T-cell (primary cell): ENCODE measurements at regions not wholly inside any gene's neighbourhood (a gene's known extent, or its start where the extent isn't known, plus 50 kb on each side); places are given as distances from the start of the nearest gene placed in this dataset.
"Not testable (repeated sequence)": the region's sequence is repeated elsewhere in the genome, so short reads cannot be mapped to it uniquely, and the experiment has no call there.

Experiments used
- ATAC-seq, 4 experiments: fragments of 200-7000 bp in 3 of 4; fragments of 150-1000 bp in 1 of 4; cut with Tn5 transposase; replicated peaks in 1 of 4; 1 replicate in 3 of 4; 2 replicates in 1 of 4; pipeline ENCODE4 v1.10.0; 2021; ENCODE audit warnings: moderate library complexity in 3 of 4, mild to moderate bottlenecking in 2 of 4, moderate number of reproducible peaks in 1 of 4
- CTCF ChIA-PET, 2 donors: fragments of 300-600 bp; sonication (Branson Sonifier 250); formaldehyde crosslinking; loops; one replicate each; lab custom pipeline; 2022; ENCODE audit warnings: antibody characterized with exemption in 2 of 2; lab: Charles Lee
- POLR2A ChIA-PET, 2 donors: fragments of 300-600 bp; sonication (Branson Sonifier 250); formaldehyde crosslinking; loops; one replicate each; lab custom pipeline; 2022; ENCODE audit warnings: antibody characterized with exemption in 2 of 2; lab: Charles Lee
- DNase-seq, 35 experiments: peaks; one replicate each; pipeline versions ENCODE4 v3.0.0 to v3.0.0-alpha.2; 2013 to 2023
- H3K27ac ChIP-seq: one replicate; pipeline ENCODE4 v1.5.1; 2013; ENCODE audit warnings: low read length
- H3K27me3 ChIP-seq, 2 experiments: replicated peaks in 1 of 2; 1 replicate in 1 of 2; 2 replicates in 1 of 2; pipeline versions ENCODE4 v1.6.1 to v1.7.0; 2013; ENCODE audit warnings: low read length in 1 of 2, mixed read lengths in 1 of 2; ENCODE audit not compliant: control insufficient read depth in 2 of 2, insufficient read depth in 2 of 2; ENCODE audit errors: extremely low read depth in 1 of 2
- H3K36me3 ChIP-seq, 2 donors: 1 replicate in 1 of 2; 2 replicates in 1 of 2; pipeline versions ENCODE4 v1.6.1 to v1.7.0; 2013; ENCODE audit warnings: low read length in 1 of 2; ENCODE audit not compliant: control insufficient read depth in 2 of 2, insufficient read depth in 1 of 2; ENCODE audit errors: extremely low read depth in 1 of 2
- H3K4me1 ChIP-seq, 2 experiments: 1 replicate in 1 of 2; 2 replicates in 1 of 2; pipeline versions ENCODE4 v1.6.1 to v1.7.0; 2013; ENCODE audit warnings: low read length in 2 of 2, mixed read lengths in 1 of 2; ENCODE audit not compliant: insufficient read depth in 2 of 2, control insufficient read depth in 1 of 2; ENCODE audit errors: extremely low read depth in 1 of 2
- H3K4me3 ChIP-seq, 2 donors: 1 replicate in 1 of 2; 2 replicates in 1 of 2; pipeline versions ENCODE4 v1.5.1 to v1.7.0; 2013; ENCODE audit warnings: mild to moderate bottlenecking in 2 of 2, low read length in 1 of 2, moderate library complexity in 1 of 2; ENCODE audit not compliant: control insufficient read depth in 1 of 2; ENCODE audit errors: extremely low read depth in 1 of 2
- H3K9me3 ChIP-seq: 2 replicates; pipeline ENCODE4 v1.7.0; 2013
- H3K27ac Mint-ChIP-seq, 2 donors: one replicate each; pipeline ENCODE4 v1.8.0; 2020 to 2021; ENCODE audit warnings: mild to moderate bottlenecking in 2 of 2, mixed read lengths in 2 of 2
- H3K27me3 Mint-ChIP-seq, 2 donors: one replicate each; pipeline ENCODE4 v1.8.0; 2021 to 2022; ENCODE audit warnings: mixed read lengths in 2 of 2
- H3K36me3 Mint-ChIP-seq: one replicate; pipeline ENCODE4 v1.8.0; 2021; ENCODE audit warnings: mixed read lengths
- H3K4me1 Mint-ChIP-seq, 3 donors: one replicate each; pipeline ENCODE4 v1.8.0; 2020 to 2022; ENCODE audit warnings: mixed read lengths in 3 of 3, mild to moderate bottlenecking in 1 of 3
- H3K4me3 Mint-ChIP-seq, 3 donors: one replicate each; pipeline ENCODE4 v1.8.0; 2020 to 2022; ENCODE audit warnings: mild to moderate bottlenecking in 3 of 3, mixed read lengths in 3 of 3, moderate library complexity in 3 of 3
- H3K9me3 Mint-ChIP-seq, 3 donors: one replicate each; pipeline ENCODE4 v1.8.0; 2020 to 2022; ENCODE audit warnings: mixed read lengths in 3 of 3
- WGBS: methylation state at CpG from one replicate; pipeline ENCODE4 v1.1.5; 2013; ENCODE audit warnings: missing lambda C conversion rate; ENCODE audit not compliant: insufficient coverage; 5-methylcytosine and 5-hydroxymethylcytosine counted together

- Mint-ChIP-seq H3K9me3 (peaks cover 0 to 13% (median 12%) of the 10 kb centered on the region in 3 donors), H3K4me3 (no peak overlapping the region), H3K36me3 (no peaks in the 10 kb centered on the region), H3K27me3 (no peaks in the 10 kb centered on the region), H3K27ac (no peak overlapping the region), H3K4me1 (no peaks in the 10 kb centered on the region)
- ATAC-seq (no peak), DNase-seq (no peak)
- POLR2A ChIA-PET: no interaction called here
- Histone ChIP-seq H3K27me3 (no peaks in the 10 kb centered on the region), H3K4me1 (no peaks in the 10 kb centered on the region), H3K4me3 (no peak overlapping the region), H3K27ac (no peak overlapping the region), H3K9me3 (no peaks in the 10 kb centered on the region), H3K36me3 (no peaks in the 10 kb centered on the region)
- CTCF ChIA-PET: no interaction called here
Measured at GRCh38 chr6:74273541-74273940, 577.5 kb downstream of the CD109 start.

GRCh38 chr6:74269600-74269858 lies 573.5 kb downstream of the CD109 start:
- Mint-ChIP-seq H3K9me3 (peaks cover 0 to 13% (median 8%) of the 10 kb centered on the region in 3 donors), H3K27ac (no peak overlapping the region), H3K4me1 (no peaks in the 10 kb centered on the region), H3K27me3 (no peaks in the 10 kb centered on the region), H3K36me3 (no peaks in the 10 kb centered on the region), H3K4me3 (no peak overlapping the region)
- ChIA-PET CTCF (no interaction called here), POLR2A (no interaction called here)
- ATAC-seq (no peak), DNase-seq (no peak)
- H3K9me3 ChIP-seq: no peaks in the 10 kb centered on the region
- no peak overlapping the region for H3K27ac ChIP-seq
- WGBS: no CpG with 5 or more reads among the region's 3 CpGs
- H3K36me3 ChIP-seq: no peaks in the 10 kb centered on the region
- H3K4me3 ChIP-seq: no peak overlapping the region
- no peaks in the 10 kb centered on the region for H3K27me3 ChIP-seq
- no peaks in the 10 kb centered on the region for H3K4me1 ChIP-seq

- ChIA-PET POLR2A (no interaction called here), CTCF (no interaction called here)
Measured at GRCh38 chr6:74268815-74269599, 573.0 kb downstream of the CD109 start.

GRCh38 chr6:74259981-74260380 lies 564.0 kb downstream of the CD109 start:
- Mint-ChIP-seq H3K4me3 (no peak overlapping the region), H3K27me3 (no peaks in the 10 kb centered on the region), H3K27ac (no peak overlapping the region), H3K36me3 (no peaks in the 10 kb centered on the region), H3K9me3 (no peaks in the 10 kb centered on the region), H3K4me1 (no peaks in the 10 kb centered on the region)
- DNase-seq: no peak
- Histone ChIP-seq H3K4me1 (no peaks in the 10 kb centered on the region), H3K27me3 (no peaks in the 10 kb centered on the region), H3K4me3 (no peak overlapping the region), H3K27ac (no peak overlapping the region), H3K36me3 (no peaks in the 10 kb centered on the region), H3K9me3 (no peaks in the 10 kb centered on the region)
- WGBS: no CpG with 5 or more reads among the region's 2 CpGs
- ChIA-PET POLR2A (no interaction called here), CTCF (no interaction called here)
- ATAC-seq: no peak

More at GRCh38 chr6:74268815-74269599, 573.0 kb downstream of the CD109 start:
- ATAC-seq (no peak), DNase-seq (no peak)
- Mint-ChIP-seq H3K27ac (no peak overlapping the region), H3K4me1 (no peaks in the 10 kb centered on the region), H3K9me3 (peaks cover 0 to 10% (median 4%) of the 10 kb centered on the region in 3 donors), H3K27me3 (no peaks in the 10 kb centered on the region), H3K36me3 (no peaks in the 10 kb centered on the region), H3K4me3 (no peak overlapping the region)
- Histone ChIP-seq H3K4me3 (no peak overlapping the region), H3K4me1 (no peaks in the 10 kb centered on the region), H3K36me3 (no peaks in the 10 kb centered on the region), H3K9me3 (no peaks in the 10 kb centered on the region), H3K27ac (no peak overlapping the region), H3K27me3 (no peaks in the 10 kb centered on the region)
- 29% methylated on average over 1 of the region's 2 CpGs for WGBS

GRCh38 chr6:74256781-74257180 lies 560.8 kb downstream of the CD109 start:
- no peaks in the 10 kb centered on the region for H3K4me1 ChIP-seq
- H3K36me3 ChIP-seq: no peaks in the 10 kb centered on the region
- H3K27me3 ChIP-seq: no peaks in the 10 kb centered on the region
- H3K9me3 ChIP-seq: no peaks in the 10 kb centered on the region
- H3K4me1 Mint-ChIP-seq: no peaks in the 10 kb centered on the region
- CTCF ChIA-PET: no interaction called here
- DNase-seq (no peak), ATAC-seq (no peak)
- no peaks in the 10 kb centered on the region for H3K9me3 Mint-ChIP-seq
- no peaks in the 10 kb centered on the region for H3K36me3 Mint-ChIP-seq
- H3K4me3 ChIP-seq: no peak overlapping the region
- H3K27ac ChIP-seq: no peak overlapping the region
- H3K27me3 Mint-ChIP-seq: no peaks in the 10 kb centered on the region
- H3K4me3 Mint-ChIP-seq: no peak overlapping the region
- WGBS: no CpG with 5 or more reads among the region's 2 CpGs
- POLR2A ChIA-PET: no interaction called here
- no peak overlapping the region for H3K27ac Mint-ChIP-seq

GRCh38 chr6:74256381-74256780 lies 560.4 kb downstream of the CD109 start:
- DNase-seq: no peak
- Histone ChIP-seq H3K4me3 (no peak overlapping the region), H3K27me3 (no peaks in the 10 kb centered on the region), H3K27ac (no peak overlapping the region), H3K36me3 (no peaks in the 10 kb centered on the region), H3K9me3 (no peaks in the 10 kb centered on the region), H3K4me1 (no peaks in the 10 kb centered on the region)
- ChIA-PET CTCF (no interaction called here), POLR2A (no interaction called here)
- Mint-ChIP-seq H3K27me3 (no peaks in the 10 kb centered on the region), H3K4me1 (no peaks in the 10 kb centered on the region), H3K36me3 (no peaks in the 10 kb centered on the region), H3K9me3 (no peaks in the 10 kb centered on the region), H3K4me3 (no peak overlapping the region), H3K27ac (no peak overlapping the region)
- ATAC-seq: no peak

GRCh38 chr6:74255007-74255406 lies 559.0 kb downstream of the CD109 start:
- H3K4me1 Mint-ChIP-seq, H3K36me3 Mint-ChIP-seq, POLR2A ChIA-PET, H3K36me3 ChIP-seq, H3K4me3 ChIP-seq, H3K27ac ChIP-seq, H3K27me3 ChIP-seq, H3K27me3 Mint-ChIP-seq, DNase-seq, CTCF ChIA-PET, H3K4me3 Mint-ChIP-seq, ATAC-seq, H3K27ac Mint-ChIP-seq, H3K9me3 Mint-ChIP-seq, H3K4me1 ChIP-seq, H3K9me3 ChIP-seq: not testable (repeated sequence)
- 96% methylated on average over 13 of the region's 24 CpGs for WGBS
